Colonic mucosa (tissue), 4 donors: ENCODE measurements at regions not wholly inside any gene's neighbourhood (a gene's known extent, or its start where the extent isn't known, plus 50 kb on each side); places are given as distances from the start of the nearest gene placed in this dataset.

ENCODE experiments used
- DNase-seq: peaks from one replicate; pipeline ENCODE4 v3.0.0-alpha.2; 2020
- H3K27ac ChIP-seq: fragments of 200-600 bp; one replicate; pipeline ENCODE4 v1.8.0; 2021
- H3K27me3 ChIP-seq: fragments of 200-600 bp; one replicate; pipeline ENCODE4 v1.8.0; 2021
- H3K36me3 ChIP-seq: fragments of 200-600 bp; one replicate; pipeline ENCODE4 v1.8.0; 2021
- H3K4me1 ChIP-seq: fragments of 200-600 bp; one replicate; pipeline ENCODE4 v1.8.0; 2021; ENCODE audit warnings: mild to moderate bottlenecking
- H3K4me3 ChIP-seq: fragments of 200-600 bp; one replicate; pipeline ENCODE4 v1.8.0; 2021
- H3K9ac ChIP-seq, 2 donors: one replicate each; pipeline ENCODE4 v1.7.0; 2013; ENCODE audit warnings: control low read depth in 2 of 2, low read depth in 2 of 2, low read length in 2 of 2
- H3K9me3 ChIP-seq: fragments of 200-600 bp; one replicate; pipeline ENCODE4 v1.8.0; 2021
- intact Hi-C: fragments of 100-400 bp; cut with DNase I; formaldehyde crosslinking; loops from one replicate; pipeline ENCODE4 v1.14.1; 2022
- TF ChIP-seq, protein P1 (sequence below): fragments of 200-600 bp; IDR thresholded peaks from one replicate; pipeline ENCODE4 v1.8.0; 2022; ENCODE audit warnings: antibody characterized with exemption, mild to moderate bottlenecking
- donor health status: healthy.
- donor health status: DM: no; HTN: no; CAD: no.
- donor health status: DM: no; HTN: no; CAD: no.

- DNase-seq: no peak
- H3K36me3 ChIP-seq: no peaks in the 10 kb centered on the region
- intact Hi-C loops: no loop called here
Observed at GRCh38 chr21:38954588-38955004, 148.9 kb downstream of the ETS2 start.

DNA sequence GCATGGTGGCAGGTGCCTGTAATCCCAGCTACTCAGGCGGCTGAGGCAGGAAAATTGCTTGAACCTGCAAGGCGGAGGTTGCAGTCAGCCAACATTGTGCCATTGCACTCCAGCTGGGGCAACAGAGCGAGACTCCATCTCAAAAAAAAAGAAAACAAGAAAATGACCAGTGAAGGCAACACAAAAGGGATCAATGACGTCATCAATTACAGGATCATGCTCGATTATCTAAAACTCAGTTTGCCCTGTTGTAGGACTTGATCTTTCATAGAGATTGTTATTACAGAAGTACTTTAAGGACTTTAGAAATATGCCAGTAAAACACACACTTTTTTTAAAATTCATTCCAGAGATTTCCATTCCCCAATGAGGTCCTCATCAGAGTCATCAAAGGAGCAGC lies 147.8 kb downstream of the ETS2 start:
- H3K27me3 ChIP-seq: no peaks in the 10 kb centered on the region
- H3K4me3 ChIP-seq: no peak overlapping the region
- H3K27ac ChIP-seq: no peak overlapping the region
- no peaks in the 10 kb centered on the region for H3K36me3 ChIP-seq
- H3K4me1 ChIP-seq: peaks cover 18% of the 10 kb centered on the region
- intact Hi-C loops: no loop called here
- no peaks in the 10 kb centered on the region for H3K9me3 ChIP-seq
- no peak overlapping the region for H3K9ac ChIP-seq
- TF ChIP-seq, protein P1, sequence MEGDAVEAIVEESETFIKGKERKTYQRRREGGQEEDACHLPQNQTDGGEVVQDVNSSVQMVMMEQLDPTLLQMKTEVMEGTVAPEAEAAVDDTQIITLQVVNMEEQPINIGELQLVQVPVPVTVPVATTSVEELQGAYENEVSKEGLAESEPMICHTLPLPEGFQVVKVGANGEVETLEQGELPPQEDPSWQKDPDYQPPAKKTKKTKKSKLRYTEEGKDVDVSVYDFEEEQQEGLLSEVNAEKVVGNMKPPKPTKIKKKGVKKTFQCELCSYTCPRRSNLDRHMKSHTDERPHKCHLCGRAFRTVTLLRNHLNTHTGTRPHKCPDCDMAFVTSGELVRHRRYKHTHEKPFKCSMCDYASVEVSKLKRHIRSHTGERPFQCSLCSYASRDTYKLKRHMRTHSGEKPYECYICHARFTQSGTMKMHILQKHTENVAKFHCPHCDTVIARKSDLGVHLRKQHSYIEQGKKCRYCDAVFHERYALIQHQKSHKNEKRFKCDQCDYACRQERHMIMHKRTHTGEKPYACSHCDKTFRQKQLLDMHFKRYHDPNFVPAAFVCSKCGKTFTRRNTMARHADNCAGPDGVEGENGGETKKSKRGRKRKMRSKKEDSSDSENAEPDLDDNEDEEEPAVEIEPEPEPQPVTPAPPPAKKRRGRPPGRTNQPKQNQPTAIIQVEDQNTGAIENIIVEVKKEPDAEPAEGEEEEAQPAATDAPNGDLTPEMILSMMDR: no peak
- no peak for DNase-seq

More at GRCh38 chr21:38954588-38955004, 148.9 kb downstream of the ETS2 start:
- Histone ChIP-seq H3K9me3 (no peaks in the 10 kb centered on the region), H3K4me1 (peaks cover 22% of the 10 kb centered on the region), H3K27ac (peak overlapping the region; percentile 60), H3K4me3 (no peak overlapping the region), H3K27me3 (no peaks in the 10 kb centered on the region), H3K9ac (peak overlapping the region in 1 of 2 donors; percentile 2)
- TF ChIP-seq, protein P1: no peak

GRCh38 chr21:38952890-38953289 lies 147.2 kb downstream of the ETS2 start:
- TF ChIP-seq, protein P1: no peak
- Histone ChIP-seq H3K9me3 (no peaks in the 10 kb centered on the region), H3K9ac (no peak overlapping the region), H3K4me3 (no peak overlapping the region), H3K27me3 (no peaks in the 10 kb centered on the region), H3K4me1 (peaks cover 12% of the 10 kb centered on the region), H3K27ac (no peak overlapping the region), H3K36me3 (no peaks in the 10 kb centered on the region)
- no peak for DNase-seq
- intact Hi-C loops: no loop called here

GRCh38 chr21:38951095-38951730 lies 145.5 kb downstream of the ETS2 start:
- Histone ChIP-seq H3K4me3 (no peak overlapping the region), H3K4me1 (peaks cover 6% of the 10 kb centered on the region), H3K9ac (no peak overlapping the region), H3K27ac (peak overlapping the region; percentile 39), H3K27me3 (no peaks in the 10 kb centered on the region), H3K36me3 (no peaks in the 10 kb centered on the region), H3K9me3 (no peaks in the 10 kb centered on the region)
- TF ChIP-seq, protein P1: no peak
- intact Hi-C loops: no loop called here
- DNase-seq: no peak

DNA sequence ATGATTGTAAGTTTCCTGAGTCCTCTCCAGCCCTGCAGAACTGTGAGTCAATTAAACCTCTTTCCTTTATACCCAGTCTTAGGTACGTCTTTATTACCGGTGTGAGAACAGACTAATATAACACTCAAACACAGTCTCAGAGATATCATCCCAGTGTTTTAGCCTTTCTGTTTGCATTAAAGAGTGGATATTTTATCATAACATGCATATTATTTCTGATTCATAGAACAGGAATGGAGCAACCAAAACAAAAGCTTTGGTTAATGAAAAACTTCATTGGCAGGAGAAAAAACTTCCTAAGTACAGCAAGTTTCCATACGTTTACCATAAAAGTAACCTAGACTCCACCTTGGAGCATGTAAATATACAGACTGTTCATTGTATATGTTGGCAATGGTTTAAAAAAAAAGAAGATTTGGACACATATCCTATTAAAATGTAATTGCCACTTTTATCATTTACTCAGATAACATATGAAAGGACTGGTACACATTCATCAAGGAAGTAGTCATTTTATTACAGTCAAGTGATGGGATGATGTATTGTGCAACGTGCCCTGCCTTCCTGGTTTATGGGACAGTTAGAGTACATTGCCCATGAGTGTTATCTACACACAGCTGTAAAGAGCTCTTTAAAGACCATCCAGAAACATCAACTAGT lies 144.8 kb downstream of the ETS2 start:
- H3K27me3 ChIP-seq: no peaks in the 10 kb centered on the region
- peak overlapping the region; percentile 54 for H3K27ac ChIP-seq
- intact Hi-C loops: no loop called here
- DNase-seq: peak; percentile 87
- peaks cover 6% of the 10 kb centered on the region for H3K4me1 ChIP-seq
- H3K9me3 ChIP-seq: no peaks in the 10 kb centered on the region
- TF ChIP-seq, protein P1: no peak
- no peak overlapping the region for H3K9ac ChIP-seq
- H3K36me3 ChIP-seq: no peaks in the 10 kb centered on the region
- no peak overlapping the region for H3K4me3 ChIP-seq
